HEK293T (cell line): ENCODE measurements at regions not wholly inside any gene's neighbourhood (a gene's known extent, or its start where the extent isn't known, plus 50 kb on each side); places are given as distances from the start of the nearest gene placed in this dataset.

Source experiments
- CTCF ChIA-PET: fragments of 350-600 bp; formaldehyde crosslinking; extraction: SDS; loops from one replicate; lab custom pipeline; 2021; ENCODE audit warnings: antibody characterized with exemption, inconsistent platforms; lab: Yijun Ruan, JAX
- POLR2A ChIA-PET: fragments of 350-600 bp; formaldehyde crosslinking; extraction: SDS; loops from one replicate; lab custom pipeline; 2020; ENCODE audit warnings: antibody characterized with exemption, inconsistent platforms; lab: Yijun Ruan, JAX
- DNase-seq: peaks from one replicate; pipeline ENCODE4 v3.0.0; 2012; ENCODE audit warnings: mixed read lengths; ENCODE audit errors: extremely low spot score
- ARNT ChIP-seq: fragments of 450-650 bp; IDR thresholded peaks from 2 replicates; pipeline ENCODE4 v1.6.1; 2017; ENCODE audit warnings: mild to moderate bottlenecking
- BHLHE40 ChIP-seq: fragments of 450-650 bp; IDR thresholded peaks from 2 replicates; pipeline ENCODE4 v1.6.1; 2016; ENCODE audit warnings: mild to moderate bottlenecking, moderate library complexity, borderline replicate concordance
- CTBP1 ChIP-seq: fragments of 450-650 bp; IDR thresholded peaks from 2 replicates; pipeline ENCODE4 v1.6.1; 2016; ENCODE audit warnings: borderline replicate concordance
- ELF4 ChIP-seq: fragments of 450-650 bp; IDR thresholded peaks from 2 replicates; pipeline ENCODE4 v1.6.1; 2017; ENCODE audit warnings: antibody characterized with exemption
- FOXA1 ChIP-seq: fragments of 450-650 bp; IDR thresholded peaks from 2 replicates; pipeline ENCODE4 v1.6.1; 2016; ENCODE audit warnings: mild to moderate bottlenecking
- FOXK2 ChIP-seq: fragments of 450-650 bp; IDR thresholded peaks from 2 replicates; pipeline ENCODE4 v1.6.1; 2016; ENCODE audit warnings: mild to moderate bottlenecking
- FOXM1 ChIP-seq: fragments of 450-650 bp; IDR thresholded peaks from 2 replicates; pipeline ENCODE4 v1.6.1; 2017; ENCODE audit warnings: mild to moderate bottlenecking, borderline replicate concordance
- HDGF ChIP-seq: fragments of 450-650 bp; IDR thresholded peaks from 2 replicates; pipeline ENCODE4 v1.6.1; 2017; ENCODE audit warnings: antibody characterized with exemption, borderline replicate concordance
- L3MBTL2 ChIP-seq: fragments of 450-650 bp; conservative IDR thresholded peaks from 2 replicates; pipeline ENCODE4 v1.6.1; 2016; ENCODE audit warnings: mild to moderate bottlenecking
- LEF1 ChIP-seq: fragments of 450-650 bp; IDR thresholded peaks from 2 replicates; pipeline ENCODE4 v1.6.1; 2017; ENCODE audit warnings: mild to moderate bottlenecking, borderline replicate concordance
- NFRKB ChIP-seq: fragments of 450-650 bp; IDR thresholded peaks from 2 replicates; pipeline ENCODE4 v1.6.1; 2016; ENCODE audit warnings: mild to moderate bottlenecking, moderate library complexity
- SP1 ChIP-seq: fragments of 450-650 bp; IDR thresholded peaks from 2 replicates; pipeline ENCODE4 v1.6.1; 2017
- SUZ12 ChIP-seq: fragments of 450-650 bp; IDR thresholded peaks from 2 replicates; pipeline ENCODE4 v1.6.1; 2016; ENCODE audit warnings: mild to moderate bottlenecking
- TARDBP ChIP-seq: fragments of 450-650 bp; IDR thresholded peaks from 2 replicates; pipeline ENCODE4 v1.6.1; 2016
- ZNF384 ChIP-seq: fragments of 450-650 bp; IDR thresholded peaks from 2 replicates; pipeline ENCODE4 v1.6.1; 2016
- TF ChIP-seq, protein P1 (sequence below): fragments of 450-650 bp; IDR thresholded peaks from 2 replicates; pipeline ENCODE4 v1.6.1; 2016

- POLR2A ChIA-PET: no interaction called here
- DNase-seq: no peak
- CTCF ChIA-PET: no interaction called here
- TF ChIP-seq FOXM1 (no peak), HDGF (no peak), NFRKB (no peak), BHLHE40 (no peak), SUZ12 (no peak), TARDBP (no peak), ELF4 (no peak), CTBP1 (no peak), L3MBTL2 (no peak), SP1 (no peak)
- TF ChIP-seq, protein P1, sequence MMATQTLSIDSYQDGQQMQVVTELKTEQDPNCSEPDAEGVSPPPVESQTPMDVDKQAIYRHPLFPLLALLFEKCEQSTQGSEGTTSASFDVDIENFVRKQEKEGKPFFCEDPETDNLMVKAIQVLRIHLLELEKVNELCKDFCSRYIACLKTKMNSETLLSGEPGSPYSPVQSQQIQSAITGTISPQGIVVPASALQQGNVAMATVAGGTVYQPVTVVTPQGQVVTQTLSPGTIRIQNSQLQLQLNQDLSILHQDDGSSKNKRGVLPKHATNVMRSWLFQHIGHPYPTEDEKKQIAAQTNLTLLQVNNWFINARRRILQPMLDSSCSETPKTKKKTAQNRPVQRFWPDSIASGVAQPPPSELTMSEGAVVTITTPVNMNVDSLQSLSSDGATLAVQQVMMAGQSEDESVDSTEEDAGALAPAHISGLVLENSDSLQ: no peak
Observed at GRCh38 chr4:71255976-71256375, 82.8 kb upstream of the SLC4A4 start.

DNA sequence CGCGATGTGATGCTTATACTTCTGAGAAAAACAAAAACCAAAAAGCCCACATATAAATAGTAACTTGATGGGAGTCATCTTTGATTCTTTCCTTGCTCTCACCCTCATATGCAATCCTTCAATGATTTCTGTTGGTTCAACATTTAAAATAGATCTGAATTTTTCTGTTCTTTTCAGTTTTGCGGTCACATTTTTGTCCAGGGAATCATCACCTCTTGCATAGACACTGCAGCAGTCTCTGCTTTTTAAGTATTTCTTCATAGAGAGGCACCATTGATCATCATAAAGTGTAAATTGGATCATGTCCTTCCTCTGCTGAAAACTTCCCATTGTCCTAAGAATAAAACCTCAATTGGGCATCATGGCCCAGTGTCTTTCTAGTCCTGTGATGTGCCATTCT lies 81.1 kb upstream of the SLC4A4 start:
- ChIA-PET CTCF (no interaction called here), POLR2A (no interaction called here)
- no peak for DNase-seq
- TF ChIP-seq FOXK2 (no peak), SUZ12 (no peak), TARDBP (no peak), NFRKB (no peak), BHLHE40 (no peak)

DNA sequence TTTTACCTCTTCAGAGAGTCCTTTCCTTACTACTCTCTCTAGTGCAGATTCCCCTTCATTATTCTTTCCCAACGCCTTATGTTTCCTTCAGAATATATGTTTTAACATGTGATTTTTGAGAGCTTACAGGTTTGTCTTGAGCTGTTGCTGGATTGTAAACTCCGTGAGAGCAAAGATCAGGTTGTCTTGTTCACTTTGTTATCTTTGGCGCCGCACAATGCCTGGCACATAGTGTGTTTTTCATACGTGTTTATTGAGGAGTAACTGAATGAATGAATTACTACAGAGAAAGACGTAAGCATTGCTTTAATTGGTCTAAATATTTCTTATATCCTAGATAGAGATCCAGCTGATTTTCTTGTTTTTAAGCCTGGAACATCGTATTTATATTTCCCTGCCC lies 80.5 kb upstream of the SLC4A4 start:
- no peak for TF ChIP-seq ARNT
- POLR2A ChIA-PET: no interaction called here
- DNase-seq: no peak
- CTCF ChIA-PET: interaction anchor here (0.6 kb wide), 1 partner anchor 121 kb away, joined by 3 read pairs; no protein-coding TSS in a partner anchor

DNA sequence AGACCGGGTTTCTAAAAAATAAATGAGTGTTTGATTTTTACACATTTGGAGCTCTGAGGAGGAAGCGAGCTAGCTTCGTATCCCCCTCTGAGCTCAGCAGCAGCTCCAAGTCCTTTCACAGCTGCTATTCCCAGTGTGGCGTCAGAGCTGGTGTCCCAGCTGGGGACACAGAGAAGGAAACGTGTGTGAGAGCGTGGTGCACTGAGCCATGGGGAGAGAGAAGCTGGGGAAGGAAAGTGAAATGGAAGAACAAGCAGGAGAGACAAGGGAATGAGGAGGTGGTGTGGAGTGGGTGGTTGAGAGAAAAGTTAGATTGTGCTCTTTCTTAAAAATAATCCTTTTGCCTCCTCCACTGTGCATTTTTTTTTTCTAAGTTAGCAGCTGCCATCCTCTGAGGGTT lies 79.5 kb upstream of the SLC4A4 start:
- ChIA-PET POLR2A (no interaction called here), CTCF (no interaction called here)
- DNase-seq: no peak
- TF ChIP-seq FOXA1: no peak
- TF ChIP-seq CTBP1: no peak
- no peak for TF ChIP-seq BHLHE40
- TF ChIP-seq NFRKB: no peak
- no peak for TF ChIP-seq ELF4
- TF ChIP-seq FOXK2: no peak
- TF ChIP-seq, protein P1: no peak
- TF ChIP-seq TARDBP: no peak
- TF ChIP-seq HDGF: no peak
- TF ChIP-seq ZNF384: no peak
- TF ChIP-seq L3MBTL2: no peak
- no peak for TF ChIP-seq ARNT
- TF ChIP-seq FOXM1: no peak
- TF ChIP-seq SUZ12: no peak
- TF ChIP-seq LEF1: no peak
- no peak for TF ChIP-seq SP1

DNA sequence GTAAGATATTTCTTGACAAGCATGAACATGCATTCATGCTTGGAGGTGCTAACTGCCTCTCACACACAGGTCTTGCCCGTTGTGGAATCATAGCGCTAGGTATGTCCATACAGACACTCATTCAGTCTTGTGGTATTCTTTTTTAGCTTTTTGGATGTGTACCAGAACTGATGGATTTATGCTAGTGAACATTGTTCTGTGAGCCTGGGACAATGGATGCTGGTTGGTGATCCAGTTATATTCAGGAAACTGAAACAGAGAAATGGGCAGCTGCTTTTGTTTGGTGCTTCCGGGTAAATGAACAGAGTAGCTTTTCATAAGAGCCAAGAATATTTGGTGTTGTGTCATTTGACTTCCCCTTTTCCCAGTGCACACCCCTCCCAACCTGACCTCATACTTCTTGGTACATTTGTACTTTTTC lies 78.9 kb upstream of the SLC4A4 start:
- no peak for DNase-seq
- TF ChIP-seq FOXA1: no peak
- TF ChIP-seq BHLHE40: no peak
- TF ChIP-seq HDGF: no peak
- no peak for TF ChIP-seq CTBP1
- TF ChIP-seq, protein P1: no peak
- no peak for TF ChIP-seq ZNF384
- TF ChIP-seq L3MBTL2: no peak
- TF ChIP-seq LEF1: no peak
- TF ChIP-seq FOXK2: no peak
- no peak for TF ChIP-seq ARNT
- TF ChIP-seq NFRKB: no peak
- no peak for TF ChIP-seq FOXM1
- no peak for TF ChIP-seq SP1
- TF ChIP-seq SUZ12: no peak
- TF ChIP-seq ELF4: no peak
- POLR2A ChIA-PET: no interaction called here
- CTCF ChIA-PET: no interaction called here

DNA sequence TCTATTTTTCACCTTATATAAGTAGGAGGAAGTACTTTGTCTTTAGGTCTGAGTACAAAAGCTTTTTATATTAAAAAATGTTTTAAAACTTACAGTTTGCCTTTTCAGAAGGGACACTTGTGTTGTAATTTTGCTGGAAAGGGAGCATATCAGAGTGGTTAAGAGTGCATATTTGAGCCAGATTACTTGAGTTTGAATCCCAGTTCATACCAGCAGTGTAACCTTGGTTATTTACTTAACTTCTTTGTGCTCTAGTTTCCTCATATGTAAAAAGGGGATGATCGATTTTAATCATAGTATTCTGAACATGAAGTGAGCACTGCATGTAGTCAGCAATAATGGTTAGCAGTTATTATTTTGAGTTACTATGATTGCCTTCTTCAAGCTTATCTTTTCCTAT lies 78.3 kb upstream of the SLC4A4 start:
- POLR2A ChIA-PET: no interaction called here
- TF ChIP-seq SP1: no peak
- TF ChIP-seq SUZ12: no peak
- TF ChIP-seq, protein P1: no peak

More for the DNA sequence above, 78.3 kb upstream of the SLC4A4 start:
- CTCF ChIA-PET: no interaction called here
- DNase-seq: no peak
